OCI-LY7 (cell line): ENCODE measurements at regions not wholly inside any gene's neighbourhood (a gene's known extent, or its start where the extent isn't known, plus 50 kb on each side); places are given as distances from the start of the nearest gene placed in this dataset.

ENCODE experiments used
- BruUV-seq: library from RNA; stranded (reverse); fragments of 400-500 nt; replicated peaks from 2 replicates; lab custom pipeline; 2021; lab: Mats Ljungman, UMichigan
- CTCF ChIA-PET: fragments of 300-600 bp; sonication (Branson Sonifier 250); formaldehyde crosslinking; loops from one replicate; lab custom pipeline; 2022; ENCODE audit warnings: antibody characterized with exemption; ENCODE audit not compliant: unreplicated experiment; lab: Charles Lee
- POLR2A ChIA-PET: fragments of 300-600 bp; sonication (Branson Sonifier 250); formaldehyde crosslinking; loops from one replicate; lab custom pipeline; 2022; ENCODE audit warnings: antibody characterized with exemption; lab: Charles Lee
- DNase-seq: peaks from one replicate; pipeline ENCODE4 v3.0.0-alpha.2; 2015; ENCODE audit warnings: low spot score
- H2AFZ ChIP-seq: fragments of 200-600 bp; sonication (generic), shearing (Covaris generic); 2 replicates; pipeline ENCODE4 v1.6.1; 2014; ENCODE audit warnings: mild to moderate bottlenecking, antibody characterized with exemption, low read length, moderate library complexity
- H3K27ac ChIP-seq: fragments of 200-600 bp; sonication (generic); 2 replicates; pipeline ENCODE4 v1.5.1; 2014; ENCODE audit warnings: mixed run types, low read depth, mild to moderate bottlenecking, moderate library complexity, low read length, inconsistent platforms; ENCODE audit not compliant: poor library complexity, severe bottlenecking
- H3K36me3 ChIP-seq: fragments of 200-600 bp; sonication (generic); 2 replicates; pipeline ENCODE4 v1.6.1; 2014; ENCODE audit warnings: mild to moderate bottlenecking, antibody characterized with exemption, low read length, moderate library complexity, mixed read lengths; ENCODE audit not compliant: insufficient read depth
- H3K4me1 ChIP-seq: fragments of 200-600 bp; sonication (generic); 2 replicates; pipeline ENCODE4 v1.5.1; 2014; ENCODE audit warnings: mild to moderate bottlenecking, low read length; ENCODE audit not compliant: insufficient read depth, poor library complexity, severe bottlenecking
- H3K4me2 ChIP-seq: fragments of 200-600 bp; sonication (generic); 2 replicates; pipeline ENCODE4 v1.6.1; 2014; ENCODE audit warnings: mild to moderate bottlenecking, low read length
- H3K4me3 ChIP-seq: fragments of 200-600 bp; sonication (generic); 2 replicates; pipeline ENCODE4 v1.5.1; 2014; ENCODE audit warnings: mild to moderate bottlenecking, low read depth, low read length; ENCODE audit not compliant: poor library complexity, severe bottlenecking
- H3K79me2 ChIP-seq: fragments of 200-600 bp; sonication (generic); 2 replicates; pipeline ENCODE4 v1.6.1; 2016; ENCODE audit warnings: low read depth, mild to moderate bottlenecking, low read length, moderate library complexity, mixed read lengths; ENCODE audit not compliant: insufficient read depth
- H3K9me2 ChIP-seq: fragments of 200-600 bp; sonication (generic); 2 replicates; pipeline ENCODE4 v1.6.1; 2016; ENCODE audit warnings: mild to moderate bottlenecking, low read length, mixed read lengths; ENCODE audit not compliant: insufficient read depth
- H3K9me3 ChIP-seq: fragments of 200-600 bp; sonication (generic); 2 replicates; pipeline ENCODE4 v1.6.1; 2014; ENCODE audit warnings: mild to moderate bottlenecking, mixed run types, low read length, mixed read lengths
- H4K20me1 ChIP-seq: fragments of 200-600 bp; sonication (generic); 2 replicates; pipeline ENCODE4 v1.6.1; 2014; ENCODE audit warnings: mild to moderate bottlenecking, antibody characterized with exemption, low read length, moderate library complexity, mixed read lengths; ENCODE audit not compliant: insufficient read depth
- EZH2phosphoT487 ChIP-seq: fragments of 200-600 bp; sonication (generic); IDR thresholded peaks from 2 replicates; pipeline ENCODE4 v1.6.1; 2018; ENCODE audit warnings: low read depth, borderline replicate concordance, mild to moderate bottlenecking, mixed run types, antibody characterized with exemption, low read length, moderate library complexity, mixed read lengths
- intact Hi-C: fragments of 100-400 bp; cut with micrococcal nuclease; formaldehyde crosslinking; loops from one replicate; pipeline ENCODE4 v1.10.0; 2022; ENCODE audit not compliant: unreplicated experiment
- TF ChIP-seq, protein P1 (sequence below): fragments of 200-600 bp; sonication (generic); conservative IDR thresholded peaks from 2 replicates; pipeline ENCODE4 v1.5.1; 2014; ENCODE audit warnings: mild to moderate bottlenecking, antibody characterized with exemption, low read length, moderate library complexity, mixed read lengths

DNA sequence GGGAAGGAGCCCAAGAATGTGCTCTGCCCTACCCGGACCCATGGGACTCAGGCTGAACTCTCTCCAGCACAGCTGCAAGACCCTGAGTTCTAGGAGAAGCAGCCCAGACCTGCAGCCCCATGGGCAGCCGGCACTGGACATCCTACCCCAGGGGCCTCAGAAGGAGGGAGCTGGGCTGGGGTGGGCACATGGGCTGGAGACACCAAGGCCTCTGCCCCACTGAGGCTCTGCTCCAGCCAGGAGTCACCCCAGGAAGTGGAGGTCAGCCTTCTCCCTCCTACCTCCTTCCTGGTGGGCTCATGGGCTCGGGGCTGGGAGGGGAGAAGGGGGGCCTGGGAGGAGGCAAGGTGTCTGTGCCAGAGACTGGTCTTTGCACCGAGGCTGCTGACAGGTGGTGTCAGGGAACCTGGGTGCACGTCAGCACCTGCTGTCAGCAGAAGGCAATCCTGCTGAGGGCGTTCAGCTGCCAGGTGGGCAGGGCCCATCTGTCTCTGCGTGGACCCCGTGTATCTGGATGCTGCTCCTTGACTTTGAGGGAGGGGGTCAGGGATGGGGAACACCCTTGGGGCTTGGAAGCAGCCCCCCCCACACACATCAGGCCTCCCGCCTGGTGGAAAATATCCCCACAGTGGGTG is 95.2 kb downstream of the PDGFA start:
- no peak overlapping the region for H3K4me3 ChIP-seq
- H3K9me2 ChIP-seq = no peaks in the 10 kb centered on the region
- H2AFZ ChIP-seq = no peak overlapping the region
- no peak for DNase-seq
- H3K36me3 ChIP-seq = no peaks in the 10 kb centered on the region
- ChIA-PET POLR2A (no interaction called here), CTCF (no interaction called here)
- no peaks in the 10 kb centered on the region for H4K20me1 ChIP-seq
- H3K4me2 ChIP-seq = no peak overlapping the region
- H3K79me2 ChIP-seq = no peaks in the 10 kb centered on the region
- intact Hi-C loops = no loop called here
- no TSS peak for BruUV-seq
- H3K27ac ChIP-seq = no peak overlapping the region
- H3K4me1 ChIP-seq = no peaks in the 10 kb centered on the region
- H3K9me3 ChIP-seq = no peaks in the 10 kb centered on the region
- TF ChIP-seq EZH2phosphoT487 = no peak
- TF ChIP-seq, protein P1, sequence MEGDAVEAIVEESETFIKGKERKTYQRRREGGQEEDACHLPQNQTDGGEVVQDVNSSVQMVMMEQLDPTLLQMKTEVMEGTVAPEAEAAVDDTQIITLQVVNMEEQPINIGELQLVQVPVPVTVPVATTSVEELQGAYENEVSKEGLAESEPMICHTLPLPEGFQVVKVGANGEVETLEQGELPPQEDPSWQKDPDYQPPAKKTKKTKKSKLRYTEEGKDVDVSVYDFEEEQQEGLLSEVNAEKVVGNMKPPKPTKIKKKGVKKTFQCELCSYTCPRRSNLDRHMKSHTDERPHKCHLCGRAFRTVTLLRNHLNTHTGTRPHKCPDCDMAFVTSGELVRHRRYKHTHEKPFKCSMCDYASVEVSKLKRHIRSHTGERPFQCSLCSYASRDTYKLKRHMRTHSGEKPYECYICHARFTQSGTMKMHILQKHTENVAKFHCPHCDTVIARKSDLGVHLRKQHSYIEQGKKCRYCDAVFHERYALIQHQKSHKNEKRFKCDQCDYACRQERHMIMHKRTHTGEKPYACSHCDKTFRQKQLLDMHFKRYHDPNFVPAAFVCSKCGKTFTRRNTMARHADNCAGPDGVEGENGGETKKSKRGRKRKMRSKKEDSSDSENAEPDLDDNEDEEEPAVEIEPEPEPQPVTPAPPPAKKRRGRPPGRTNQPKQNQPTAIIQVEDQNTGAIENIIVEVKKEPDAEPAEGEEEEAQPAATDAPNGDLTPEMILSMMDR = no peak

DNA sequence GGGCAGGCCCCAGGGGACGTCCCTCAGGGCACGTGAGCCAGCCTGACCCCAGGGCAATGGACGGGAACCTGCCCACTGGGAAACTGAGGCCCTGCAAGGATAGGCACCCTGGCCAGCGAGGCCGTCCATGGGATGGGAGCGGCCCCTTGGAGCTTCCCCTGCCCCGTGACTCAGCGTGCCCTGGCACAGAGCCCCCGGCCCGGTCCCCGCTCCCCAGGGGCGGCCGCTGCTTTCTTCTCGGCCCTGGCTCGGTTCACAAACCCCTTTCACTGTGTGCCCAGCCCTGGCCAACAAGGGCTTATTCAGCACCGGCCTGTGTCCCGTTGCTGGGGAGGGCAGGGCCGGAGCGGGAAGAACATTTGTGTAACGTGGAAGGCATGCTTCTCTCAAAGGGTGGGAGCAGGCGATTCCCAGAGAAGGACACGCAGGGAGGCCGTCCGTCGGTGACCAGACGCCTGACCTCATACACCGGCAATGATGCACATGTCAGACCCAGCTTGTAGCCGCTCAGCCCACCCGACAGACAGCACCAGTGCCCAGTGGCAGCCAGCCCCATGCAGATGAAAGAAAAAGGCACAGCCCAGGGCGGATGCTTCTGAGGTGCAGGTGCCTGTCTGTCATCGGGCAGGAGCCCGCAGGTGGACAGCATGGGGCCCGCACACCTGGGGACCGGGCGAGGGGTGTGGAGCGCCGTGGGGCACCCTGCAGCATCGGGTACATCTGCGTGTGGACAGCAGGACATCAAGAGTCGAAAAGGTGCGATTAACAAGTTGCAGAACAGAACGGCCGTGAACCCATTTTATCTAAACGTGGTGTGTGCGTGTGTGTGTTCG is 94.5 kb downstream of the PDGFA start:
- no peaks in the 10 kb centered on the region for H3K9me2 ChIP-seq
- H3K36me3 ChIP-seq = no peaks in the 10 kb centered on the region
- no peaks in the 10 kb centered on the region for H4K20me1 ChIP-seq
- no peak for DNase-seq
- H3K9me3 ChIP-seq = no peaks in the 10 kb centered on the region
- H3K4me1 ChIP-seq = no peaks in the 10 kb centered on the region
- H3K27ac ChIP-seq = no peak overlapping the region
- ChIA-PET CTCF (no interaction called here), POLR2A (no interaction called here)
- BruUV-seq = no TSS peak
- no peak overlapping the region for H3K4me2 ChIP-seq
- no peak overlapping the region for H3K4me3 ChIP-seq
- H2AFZ ChIP-seq = no peak overlapping the region
- TF ChIP-seq, protein P1 = no peak
- TF ChIP-seq EZH2phosphoT487 = no peak
- intact Hi-C loops = no loop called here
- no peaks in the 10 kb centered on the region for H3K79me2 ChIP-seq

DNA sequence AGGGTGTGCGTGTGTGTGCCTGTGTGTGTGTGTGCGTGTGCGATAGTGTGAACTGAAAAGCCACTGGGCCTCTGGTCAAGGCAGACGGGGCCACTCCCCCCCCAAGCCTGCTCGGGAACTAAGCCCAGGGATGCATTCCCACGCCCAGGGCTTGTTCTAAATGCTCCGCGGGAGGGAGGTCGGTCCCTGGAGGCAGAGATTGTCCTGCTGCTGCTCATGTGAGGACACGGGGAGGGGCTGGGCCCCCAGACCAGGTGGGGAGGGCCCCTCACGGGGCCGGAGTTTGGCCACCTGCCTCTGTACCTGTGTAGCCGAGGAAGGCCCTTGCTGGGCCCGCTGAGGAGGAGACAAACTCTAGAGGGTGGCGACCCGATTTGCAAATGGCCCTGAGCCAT is 93.9 kb downstream of the PDGFA start:
- no TSS peak for BruUV-seq
- H3K4me2 ChIP-seq = no peak overlapping the region
- DNase-seq = no peak

More for the DNA sequence above, 93.9 kb downstream of the PDGFA start:
- H3K4me1 ChIP-seq = no peaks in the 10 kb centered on the region
- H3K9me2 ChIP-seq = no peaks in the 10 kb centered on the region
- H4K20me1 ChIP-seq = no peaks in the 10 kb centered on the region
- ChIA-PET POLR2A (no interaction called here), CTCF (no interaction called here)
- no peaks in the 10 kb centered on the region for H3K9me3 ChIP-seq
- no peak overlapping the region for H2AFZ ChIP-seq
- H3K27ac ChIP-seq = no peak overlapping the region
- intact Hi-C loops = no loop called here
- no peaks in the 10 kb centered on the region for H3K36me3 ChIP-seq
- no peak overlapping the region for H3K4me3 ChIP-seq
- no peaks in the 10 kb centered on the region for H3K79me2 ChIP-seq
- no peak for TF ChIP-seq EZH2phosphoT487
- TF ChIP-seq, protein P1 = no peak
